D341Med (cell line): ENCODE measurements at regions not wholly inside any gene's neighbourhood (a gene's known extent, or its start where the extent isn't known, plus 50 kb on each side); places are given as distances from the start of the nearest gene placed in this dataset.
"Not testable (repeated sequence)": the region's sequence is repeated elsewhere in the genome, so short reads cannot be mapped to it uniquely, and the experiment has no call there.

ENCODE experiments used
- DNase-seq: peaks from one replicate; pipeline ENCODE4 v3.0.0; 2012; ENCODE audit warnings: low spot score

DNA sequence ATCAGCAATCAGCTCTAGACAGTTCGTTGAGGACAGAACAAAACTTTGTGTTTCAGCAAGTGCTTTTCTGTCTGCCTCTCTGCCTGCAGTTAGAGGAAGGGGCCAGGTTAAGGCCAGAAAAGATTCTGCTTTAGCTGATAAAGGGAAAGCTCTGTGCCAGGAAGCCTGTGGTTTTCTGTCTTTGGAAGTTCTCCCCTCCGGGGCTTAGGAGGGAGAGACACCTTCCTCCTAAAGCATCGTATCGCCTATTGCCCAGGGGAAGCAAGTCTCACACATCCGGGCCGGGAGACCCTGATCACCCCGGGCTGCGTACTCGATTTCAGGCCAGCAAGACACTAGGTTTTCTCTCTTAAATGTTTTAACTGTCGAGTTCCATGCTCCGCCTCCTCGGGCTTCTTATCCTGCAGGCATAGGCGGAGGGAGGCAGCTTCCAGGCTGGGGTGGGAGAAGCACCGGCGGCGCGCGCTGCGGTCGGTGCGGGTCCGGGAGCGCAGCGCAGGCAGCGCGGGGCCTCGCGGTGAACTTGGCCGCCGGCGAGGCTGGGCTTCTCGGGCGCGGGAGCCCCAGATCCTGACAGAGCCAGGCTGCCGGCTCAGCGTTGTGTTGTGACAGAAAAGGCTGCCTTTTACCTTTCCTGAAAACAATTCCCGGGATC is 245.4 kb downstream of the BCL2L11 start:
- DNase-seq: not testable (repeated sequence)

DNA sequence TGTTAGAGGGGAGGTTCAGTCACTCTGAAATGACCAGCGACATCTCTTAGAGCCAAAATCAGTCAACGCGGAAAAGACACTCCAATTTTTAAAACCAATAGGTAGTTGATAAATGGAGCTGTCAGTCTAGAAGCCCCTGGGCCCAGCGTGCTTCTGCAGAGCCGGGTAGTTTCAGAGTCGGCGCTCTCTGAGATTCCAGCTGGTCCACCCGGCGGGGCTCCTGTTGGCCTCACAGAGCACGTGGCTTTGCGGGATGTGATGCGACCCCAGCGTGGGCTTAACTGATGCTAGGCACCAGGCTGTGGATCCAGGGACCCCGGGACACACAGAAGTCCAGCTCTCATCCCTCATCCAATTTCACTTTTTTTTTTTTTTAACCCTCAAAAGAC is 245.9 kb downstream of the BCL2L11 start:
- not testable (repeated sequence) for DNase-seq

DNA sequence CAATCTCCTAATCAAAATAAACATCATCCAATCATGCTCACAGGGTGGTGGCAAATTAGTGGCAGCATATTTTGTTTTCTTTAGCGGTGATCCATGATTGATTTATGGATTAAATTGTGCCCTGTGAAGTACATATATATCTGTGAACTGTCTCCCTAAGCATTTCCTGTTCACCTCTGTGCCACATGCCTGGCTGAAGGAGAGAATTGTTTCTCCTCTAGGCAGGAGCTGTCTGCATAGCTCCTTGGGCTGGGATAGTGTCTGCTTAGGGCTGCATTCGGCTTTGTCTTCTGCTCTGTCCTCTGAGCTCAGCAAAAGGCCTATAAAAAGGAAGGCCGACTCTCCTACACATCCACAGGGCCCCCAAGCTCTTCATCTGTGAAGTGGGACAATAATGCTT is 246.4 kb downstream of the BCL2L11 start:
- DNase-seq: not testable (repeated sequence)

DNA sequence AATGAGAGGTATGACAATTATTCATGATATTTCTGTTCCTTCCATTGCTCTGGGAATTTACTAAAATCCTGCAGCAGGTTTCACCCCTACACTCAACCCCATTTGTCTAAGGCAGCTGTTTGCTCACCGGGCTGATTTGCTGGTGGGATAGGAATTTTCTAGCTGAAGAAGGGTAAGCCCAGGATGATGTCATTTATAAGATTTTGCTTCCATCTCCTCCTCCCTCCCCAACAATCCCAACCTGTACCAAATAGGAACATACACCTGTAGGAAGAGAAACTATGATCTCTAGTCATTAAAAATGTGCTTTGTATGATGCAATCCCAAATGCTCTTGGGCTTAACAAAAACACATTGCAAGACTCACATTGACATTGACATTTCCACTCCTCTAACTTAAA is 247.2 kb downstream of the BCL2L11 start:
- not testable (repeated sequence) for DNase-seq

DNA sequence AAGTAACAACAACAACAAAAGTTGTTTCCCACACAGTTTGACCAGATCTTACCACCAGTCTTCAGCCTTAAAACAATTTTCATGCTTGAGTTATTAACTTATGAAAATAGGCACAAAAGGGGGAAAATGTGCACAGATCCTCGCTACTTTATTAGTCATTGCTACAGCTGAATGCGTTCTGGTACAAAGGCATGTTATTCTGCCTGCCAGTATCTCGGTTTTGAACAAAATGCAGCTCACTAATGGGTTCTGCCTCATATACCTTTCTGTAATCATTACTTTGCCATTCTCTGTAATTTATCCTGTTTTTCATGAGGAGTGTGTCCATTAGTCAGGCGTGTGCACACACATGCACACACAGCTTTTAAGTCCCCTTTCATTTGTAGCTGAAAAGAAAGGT is 247.6 kb downstream of the BCL2L11 start:
- DNase-seq: not testable (repeated sequence)

DNA sequence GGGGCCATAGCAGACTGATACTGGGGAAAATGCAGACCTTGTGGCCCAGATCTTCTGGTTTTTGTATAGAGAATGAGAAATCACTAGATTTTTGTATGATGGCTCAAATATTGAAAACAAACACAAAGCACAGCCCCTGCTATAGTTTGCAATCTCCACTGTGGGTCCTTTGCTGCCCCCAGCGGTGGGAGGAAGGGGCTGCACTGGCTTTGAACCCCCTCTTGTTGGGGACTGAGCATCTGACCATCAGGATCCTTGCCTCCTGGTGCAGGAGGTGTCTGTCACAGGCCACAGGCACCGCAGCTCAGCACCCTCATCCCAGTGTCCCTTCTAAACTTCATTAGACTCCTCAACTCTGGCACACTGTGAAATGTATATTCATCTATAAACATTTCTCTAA is 252.3 kb downstream of the BCL2L11 start:
- not testable (repeated sequence) for DNase-seq

DNA sequence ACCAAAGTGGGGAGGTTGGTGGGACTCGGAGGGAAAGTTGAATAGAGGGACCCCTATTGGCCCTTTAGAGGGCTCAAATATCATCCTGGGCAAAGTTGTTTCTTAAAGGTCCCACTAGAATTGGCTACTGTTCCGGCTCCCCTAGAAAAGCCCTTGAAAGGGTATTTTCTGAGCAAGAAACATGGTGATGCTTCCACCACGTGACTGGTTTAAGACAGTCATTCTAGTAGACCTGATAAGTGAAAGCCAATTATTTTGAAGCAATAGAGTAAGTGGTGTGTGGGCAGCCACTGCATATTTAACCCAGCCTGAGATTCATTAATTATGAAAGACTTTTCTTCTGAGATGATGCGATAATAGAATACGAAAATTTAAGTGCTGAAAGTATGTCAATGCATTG is 253.3 kb downstream of the BCL2L11 start:
- DNase-seq: not testable (repeated sequence)

DNA sequence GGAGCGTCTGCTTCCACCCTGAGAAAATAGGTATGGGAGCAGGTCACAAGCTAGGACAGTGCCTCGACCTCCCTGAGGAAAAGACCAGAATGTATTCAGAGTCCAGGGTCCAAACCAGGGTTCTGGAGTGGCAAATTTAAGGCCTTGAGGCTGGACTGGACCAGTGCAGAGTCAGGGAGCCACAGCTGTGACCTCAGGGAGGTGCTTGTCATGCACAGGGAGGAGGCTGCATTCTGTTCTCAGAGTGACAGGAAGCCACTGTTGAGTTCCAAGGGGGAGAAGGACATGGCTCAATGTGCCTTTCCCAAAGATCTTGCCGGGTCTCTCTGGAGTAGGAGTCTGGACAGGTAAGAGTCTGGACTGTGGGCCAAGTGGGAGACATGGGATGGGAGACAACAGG is 254.0 kb downstream of the BCL2L11 start:
- not testable (repeated sequence) for DNase-seq

DNA sequence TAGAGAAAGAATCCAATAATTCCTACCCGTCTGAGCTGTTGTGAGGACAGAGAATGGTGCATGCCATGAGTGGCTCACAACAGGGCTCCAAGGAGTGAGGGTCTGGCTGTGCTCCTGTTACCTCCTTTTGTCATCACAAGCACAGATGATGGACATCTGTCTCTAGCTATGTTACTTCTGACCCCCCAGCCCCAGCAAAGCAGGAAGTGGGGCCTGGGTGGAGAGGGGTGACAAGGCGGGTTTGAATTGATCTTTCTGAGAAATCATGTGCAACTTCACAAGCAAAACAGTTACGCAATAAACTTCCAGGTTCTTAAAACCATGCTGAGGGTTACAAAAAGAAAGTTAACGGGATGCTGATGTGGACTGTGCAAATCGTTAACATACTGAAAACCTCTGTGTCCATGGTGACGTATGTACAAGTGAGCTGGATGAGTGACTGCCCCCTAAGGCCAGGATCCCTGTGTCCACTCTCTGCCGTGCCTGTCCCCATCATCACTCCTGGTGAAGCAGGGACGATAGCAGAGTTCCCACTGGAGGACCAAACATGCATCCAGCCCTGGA is 254.7 kb downstream of the BCL2L11 start:
- not testable (repeated sequence) for DNase-seq

DNA sequence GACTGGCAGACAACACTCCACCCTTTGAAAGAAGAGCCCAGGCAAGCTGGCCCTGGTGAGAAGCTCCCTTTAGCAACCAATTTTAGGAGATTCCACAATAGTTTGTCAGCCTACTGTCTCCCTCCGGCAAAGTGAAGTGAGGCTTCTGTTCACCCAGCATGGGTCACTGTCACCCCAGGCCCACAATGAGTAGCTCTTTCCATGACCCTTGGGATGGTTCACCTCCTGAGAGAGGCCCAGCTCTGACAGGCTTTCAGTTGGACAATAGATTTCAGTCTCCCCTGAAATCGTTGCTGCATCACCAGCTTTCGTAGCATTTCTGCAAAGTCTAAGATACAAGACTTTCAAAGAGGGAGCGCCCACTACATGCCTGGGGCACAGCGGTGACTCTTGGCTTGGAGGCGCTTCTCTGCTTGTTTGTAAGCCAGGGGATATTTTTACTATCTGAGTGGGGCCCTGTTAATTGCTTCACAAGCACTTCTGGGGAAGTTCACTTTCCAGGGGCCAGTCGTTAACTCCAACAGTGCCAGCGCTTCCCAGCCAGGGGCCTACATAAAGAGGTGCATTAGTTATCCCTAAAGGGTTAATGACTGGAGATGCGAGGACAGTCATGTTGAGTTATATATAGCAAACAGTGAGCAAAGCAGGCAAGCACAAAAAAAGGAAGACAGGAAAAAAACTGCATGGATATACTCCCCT is 255.7 kb downstream of the BCL2L11 start:
- not testable (repeated sequence) for DNase-seq

DNA sequence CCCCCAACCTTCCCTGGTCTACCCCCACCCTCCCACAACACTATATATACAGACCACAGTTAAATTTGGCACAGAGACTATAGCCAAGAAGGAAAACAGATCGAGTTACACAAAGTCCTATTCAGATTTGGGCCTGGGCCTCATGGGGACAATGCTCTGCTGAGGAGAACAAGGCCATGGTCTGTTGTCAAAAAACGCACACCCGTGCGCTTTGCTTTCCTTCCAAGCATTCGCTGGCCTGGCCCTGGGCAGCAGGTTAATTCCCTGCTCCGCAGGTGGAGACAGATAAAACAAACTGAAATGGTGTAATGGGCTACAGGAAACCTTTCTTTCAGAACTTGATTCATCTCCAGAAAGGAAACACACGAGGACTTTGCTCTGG is 256.2 kb downstream of the BCL2L11 start:
- not testable (repeated sequence) for DNase-seq

DNA sequence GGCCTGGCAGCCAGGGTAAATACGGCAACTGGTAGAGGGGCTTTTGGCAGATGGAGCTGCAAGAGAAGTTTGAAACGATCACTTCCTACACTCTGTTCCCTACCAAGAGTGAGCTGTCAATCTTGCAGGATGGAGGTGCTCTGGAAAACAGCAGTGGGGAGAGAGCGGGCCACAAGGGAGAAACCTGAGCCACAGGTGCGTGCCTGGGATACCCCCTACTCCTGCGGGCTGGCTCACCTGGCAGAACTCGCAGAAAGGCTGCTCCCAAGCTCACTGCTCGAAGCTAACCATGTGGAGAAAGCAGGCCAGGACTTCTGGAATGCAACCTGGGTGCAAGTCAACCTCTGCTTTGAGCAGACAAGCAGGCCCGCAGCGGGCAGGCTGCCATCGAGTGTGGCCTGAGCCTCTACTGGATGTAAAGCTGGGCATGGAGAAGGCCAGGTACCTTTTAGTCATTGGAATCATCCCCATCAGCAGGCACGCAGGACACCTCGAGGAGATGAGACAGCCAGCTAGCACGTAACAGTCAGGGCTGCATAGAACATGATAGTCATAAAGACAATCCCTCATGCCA is 256.8 kb downstream of the BCL2L11 start:
- DNase-seq: not testable (repeated sequence)

DNA sequence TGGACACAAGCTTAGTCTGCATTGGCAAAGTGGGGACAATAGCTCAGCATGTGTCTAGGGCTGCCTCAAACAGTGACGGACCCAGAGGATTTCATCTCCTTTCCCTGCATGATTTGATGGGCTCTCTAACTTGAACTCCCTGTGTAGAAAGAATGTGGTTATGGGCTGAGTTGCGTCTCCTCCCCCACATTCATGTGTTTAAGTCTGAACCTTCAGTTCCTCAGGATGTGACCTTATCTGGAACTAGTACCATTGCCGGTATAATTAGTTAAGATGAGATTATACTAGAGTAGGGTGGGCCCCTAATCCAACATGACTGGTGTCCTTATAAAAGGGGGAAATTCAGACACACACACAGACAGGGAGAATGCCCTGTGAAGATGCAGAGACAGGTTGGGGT is 257.6 kb downstream of the BCL2L11 start:
- not testable (repeated sequence) for DNase-seq

DNA sequence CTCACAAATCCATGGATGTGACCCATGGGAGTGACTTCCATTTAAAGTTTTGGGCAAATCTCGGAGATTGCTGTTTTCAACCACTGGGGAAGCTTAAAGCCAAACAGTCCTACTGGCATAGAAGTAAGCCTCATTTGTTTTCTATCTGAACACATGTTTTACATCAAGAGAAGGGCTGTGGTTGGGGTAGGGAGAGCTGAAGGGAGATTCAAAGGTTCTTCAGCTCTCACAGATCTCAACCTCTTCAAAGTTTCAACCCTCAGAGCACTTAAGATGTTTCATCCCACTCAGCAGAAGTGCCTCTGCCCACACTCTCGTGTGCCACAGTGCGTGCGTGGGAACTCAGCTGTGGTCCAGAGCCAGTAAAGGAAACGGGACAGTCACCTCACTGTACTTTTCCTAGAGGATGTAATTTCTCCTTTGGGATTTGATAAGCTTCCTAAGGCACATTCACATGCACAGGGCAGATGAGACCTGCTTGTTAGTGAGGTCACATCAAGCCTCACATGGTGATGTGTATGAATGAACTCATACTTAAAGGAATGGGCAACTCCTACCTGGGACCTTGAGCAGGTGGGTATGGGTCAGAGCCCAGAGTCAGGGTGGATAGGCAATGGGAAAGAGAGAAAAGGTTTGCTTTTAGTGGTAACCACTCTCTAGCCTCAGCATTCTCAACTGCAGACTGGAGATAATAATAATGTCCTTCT is 260.2 kb downstream of the BCL2L11 start:
- DNase-seq: not testable (repeated sequence)

DNA sequence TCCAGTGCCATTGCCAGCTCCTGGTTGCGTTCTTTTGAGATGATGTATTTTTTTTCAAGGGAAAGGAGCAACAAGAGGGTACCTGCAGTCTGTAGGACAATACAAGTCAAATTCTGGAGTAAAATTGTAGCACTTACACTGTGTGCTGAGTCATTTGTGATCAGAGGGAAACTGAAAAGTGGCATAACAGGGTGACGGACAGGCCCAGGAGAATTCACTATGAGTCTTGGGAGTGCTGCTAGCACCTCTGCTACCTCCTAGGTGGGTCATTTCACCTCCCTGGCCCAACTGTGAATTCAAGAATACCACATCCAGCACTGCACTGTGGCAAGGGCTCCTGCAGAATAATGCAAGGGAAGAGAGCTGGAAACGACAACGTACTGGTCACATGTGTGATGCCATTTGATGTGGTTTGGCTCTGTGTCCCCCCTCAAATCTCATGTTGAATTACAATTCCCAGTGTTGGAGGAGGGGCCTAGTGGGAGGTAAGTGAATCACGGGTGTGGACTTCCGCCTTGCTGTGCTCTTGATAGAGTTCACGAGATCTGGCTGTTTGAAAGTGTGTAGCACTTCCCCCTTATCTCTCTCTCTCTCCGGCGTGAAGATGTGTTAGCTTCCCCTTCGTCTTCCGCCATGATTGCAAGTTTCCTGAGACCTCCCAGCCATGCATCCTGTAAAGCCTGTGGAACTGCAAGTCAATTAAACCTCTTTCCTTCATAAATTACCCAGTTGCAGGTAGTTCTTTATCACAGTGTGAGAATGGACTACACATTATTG is 261.0 kb downstream of the BCL2L11 start:
- DNase-seq: not testable (repeated sequence)

DNA sequence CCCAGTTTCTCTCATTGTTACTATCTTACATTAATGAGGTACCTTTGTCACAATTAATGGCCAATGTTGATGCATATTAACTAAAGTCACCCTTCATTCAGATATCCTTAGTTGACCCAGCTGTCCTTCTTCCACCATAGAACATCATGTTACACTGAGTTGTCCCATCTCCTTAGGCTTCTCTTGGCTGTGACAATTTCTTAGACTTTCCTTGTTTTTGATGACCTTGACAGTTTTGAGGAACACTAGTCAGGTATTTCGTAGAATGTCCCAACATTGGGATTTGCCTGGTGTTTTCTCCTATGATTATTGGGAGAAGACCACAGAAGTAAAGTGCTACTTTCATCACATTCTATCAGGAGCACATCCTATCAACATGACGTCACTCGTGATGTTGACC is 261.8 kb downstream of the BCL2L11 start:
- not testable (repeated sequence) for DNase-seq

DNA sequence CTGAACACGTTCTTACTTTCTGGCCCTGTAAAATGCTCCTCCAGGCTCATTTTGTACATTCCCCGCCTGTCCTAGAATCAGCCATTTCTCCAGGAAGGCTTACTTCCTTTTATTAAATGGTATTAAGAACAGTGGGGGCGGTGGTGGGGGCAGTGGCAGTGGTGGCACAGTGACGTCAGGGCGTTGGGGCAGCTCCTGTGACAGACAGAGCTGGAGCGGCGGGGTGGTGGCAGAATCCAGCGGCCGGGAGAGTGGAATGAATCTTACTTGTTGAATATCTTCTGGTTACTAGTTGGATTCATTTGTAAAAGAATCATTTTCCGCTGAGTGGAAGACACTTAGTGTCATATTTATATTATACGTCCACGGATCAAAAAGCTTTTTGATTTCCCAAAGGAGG is 262.6 kb downstream of the BCL2L11 start:
- not testable (repeated sequence) for DNase-seq

DNA sequence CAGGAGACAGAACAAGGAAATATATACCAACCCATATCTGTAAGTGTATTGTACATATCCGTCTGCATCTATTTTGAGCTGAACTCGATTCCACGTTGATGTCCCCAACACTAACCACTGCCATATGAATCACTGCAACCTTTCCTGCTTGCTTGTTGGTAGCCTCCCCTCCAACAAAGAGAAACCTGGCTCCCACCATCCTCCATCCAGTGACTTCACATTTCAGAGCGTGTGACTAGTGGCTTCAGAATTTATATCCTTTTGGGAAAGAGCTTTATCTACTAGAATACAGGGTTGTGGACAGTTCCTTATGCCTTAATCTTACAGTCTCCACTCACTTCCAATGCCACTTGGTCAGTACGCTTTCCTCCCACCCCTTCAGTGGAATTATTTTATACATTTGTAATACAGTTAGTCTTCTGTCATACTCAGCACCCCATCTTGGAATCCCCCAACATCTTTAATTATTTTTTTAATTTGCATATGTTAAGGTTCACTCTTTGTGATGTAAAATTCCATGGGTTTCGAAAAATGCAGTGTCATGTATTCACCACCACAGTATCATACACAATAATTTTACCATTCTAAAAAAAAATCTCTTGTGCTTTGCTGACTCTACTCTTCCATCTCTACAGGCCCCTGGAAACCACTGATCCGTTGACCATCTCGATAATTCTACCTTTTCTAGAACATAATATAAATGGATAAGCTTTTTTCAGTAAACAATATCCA is 264.7 kb downstream of the BCL2L11 start:
- not testable (repeated sequence) for DNase-seq

DNA sequence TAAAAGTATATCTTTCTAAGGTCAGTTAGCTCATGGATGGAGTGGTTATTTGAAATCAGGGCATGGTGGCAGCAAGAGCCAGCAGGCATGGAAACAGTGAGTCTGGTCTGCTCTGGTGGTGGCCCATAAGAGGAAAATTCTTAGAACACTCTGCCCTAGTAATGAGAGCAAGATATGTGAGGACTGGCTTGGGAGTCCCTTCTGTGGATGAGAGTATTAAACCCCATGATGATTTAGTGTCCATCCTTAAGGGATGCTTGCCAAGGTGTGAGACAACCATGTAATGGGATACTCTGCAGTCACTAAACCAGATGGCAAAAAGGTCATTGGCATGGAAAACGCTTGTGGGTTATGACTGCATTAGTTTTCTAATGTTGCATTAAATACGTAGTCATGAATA is 269.9 kb downstream of the BCL2L11 start:
- not testable (repeated sequence) for DNase-seq

DNA sequence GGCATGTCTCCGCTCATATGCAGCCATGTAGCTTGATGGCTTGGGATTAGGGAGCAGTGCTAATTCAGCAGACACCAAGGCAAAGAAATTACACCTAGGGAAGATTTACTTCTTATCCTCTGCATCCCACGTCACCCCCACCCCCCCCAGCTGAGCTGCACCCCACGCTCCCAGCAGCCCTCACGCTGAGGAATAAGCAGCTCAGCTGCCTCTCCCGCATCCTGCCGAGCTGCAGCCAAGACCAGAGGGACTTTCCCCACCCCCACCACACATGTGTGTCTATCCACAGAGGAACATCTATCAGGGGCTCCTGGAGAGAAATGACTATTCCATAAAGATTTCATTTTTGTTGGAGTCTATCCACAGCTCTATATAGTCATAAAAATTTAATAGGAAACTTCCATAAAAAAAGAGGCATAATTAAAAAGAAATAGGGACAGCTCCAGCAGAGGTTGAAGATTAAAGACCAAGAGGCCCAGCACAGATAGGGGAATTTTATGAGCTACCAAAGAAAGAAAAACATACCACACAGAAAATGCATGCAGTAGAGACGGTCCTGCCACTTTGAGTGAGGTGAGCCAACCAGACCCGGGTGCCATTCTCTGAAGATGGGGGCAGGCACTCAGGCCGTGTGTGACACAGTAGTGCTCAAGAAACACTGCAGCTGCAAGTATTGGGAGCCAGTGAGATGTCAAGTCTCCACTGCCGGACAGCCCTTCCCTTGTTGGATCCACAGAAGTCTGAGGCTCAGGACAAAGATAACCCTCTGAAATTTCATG is 274.8 kb downstream of the BCL2L11 start:
- not testable (repeated sequence) for DNase-seq
